IMR-90 (cell line): ENCODE measurements at regions not wholly inside any gene's neighbourhood (a gene's known extent, or its start where the extent isn't known, plus 50 kb on each side); places are given as distances from the start of the nearest gene placed in this dataset.

Source experiments
- BHLHE40 ChIP-seq: fragments of 150-350 bp; IDR thresholded peaks from 2 replicates; pipeline ENCODE4 v1.6.1; 2016; ENCODE audit warnings: mild to moderate bottlenecking, low read depth, low read length
- CEBPB ChIP-seq: IDR thresholded peaks from 2 replicates; pipeline ENCODE4 v1.6.1; 2012; ENCODE audit warnings: low read depth, low read length, improper control_type of control experiment
- CTCF ChIP-seq: conservative IDR thresholded peaks from 2 replicates; pipeline ENCODE4 v1.5.1; 2012; ENCODE audit warnings: mild to moderate bottlenecking, low read depth, low read length, improper control_type of control experiment
- MAFK ChIP-seq: IDR thresholded peaks from 2 replicates; pipeline ENCODE4 v1.6.1; 2012; ENCODE audit warnings: low read depth, low read length, improper control_type of control experiment
- MXI1 ChIP-seq: IDR thresholded peaks from 2 replicates; pipeline ENCODE4 v1.6.1; 2012; ENCODE audit warnings: low read depth, mild to moderate bottlenecking, low read length, moderate library complexity, borderline replicate concordance
- POLR2A ChIP-seq: IDR thresholded peaks from 2 replicates; pipeline ENCODE4 v1.6.1; 2012; ENCODE audit warnings: mild to moderate bottlenecking, low read depth, low read length
- RFX5 ChIP-seq: IDR thresholded peaks from 2 replicates; pipeline ENCODE4 v1.8.0; 2012; ENCODE audit warnings: low read depth, mild to moderate bottlenecking, low read length, moderate library complexity
- USF2 ChIP-seq: fragments of 150-350 bp; IDR thresholded peaks from 2 replicates; pipeline ENCODE4 v1.6.1; 2017; ENCODE audit warnings: mild to moderate bottlenecking, antibody characterized with exemption, low read length, low read depth

GRCh38 chr1:199449681-199450080 lies 577.8 kb upstream of the NR5A2 start:
- TF ChIP-seq CTCF (no peak), POLR2A (no peak), RFX5 (no peak), USF2 (no peak), MAFK (no peak), MXI1 (no peak), CEBPB (no peak), BHLHE40 (no peak)
